SK-N-SH treated with all-trans-retinoic acid at 6 μM for 48 hours (cell line): ENCODE measurements at regions not wholly inside any gene's neighbourhood (a gene's known extent, or its start where the extent isn't known, plus 50 kb on each side); places are given as distances from the start of the nearest gene placed in this dataset.

Experiments used
- ATAC-seq: fragments of 200-7000 bp; cut with Tn5 transposase; 3 replicates; pipeline ENCODE4 v1.9.1; 2020; ENCODE audit warnings: mild to moderate bottlenecking, moderate library complexity
- ARNTL ChIP-seq: fragments of 450-650 bp; formaldehyde crosslinking; IDR thresholded peaks from 2 replicates; pipeline ENCODE4 v1.5.0; 2020; ENCODE audit warnings: low read depth, mild to moderate bottlenecking, moderate library complexity, borderline replicate concordance
- BACH2 ChIP-seq: fragments of 250-450 bp; sonication (Bioruptor Pico); IDR thresholded peaks from 2 replicates; pipeline ENCODE4 v1.9.0; 2021; ENCODE audit warnings: mild to moderate bottlenecking, borderline replicate concordance
- CSDC2 ChIP-seq: fragments of 250-450 bp; sonication (Bioruptor Pico); IDR thresholded peaks from 2 replicates; pipeline ENCODE4 v1.5.0; 2020; ENCODE audit warnings: mild to moderate bottlenecking, moderate library complexity
- ESRRG ChIP-seq: fragments of 250-450 bp; sonication (Bioruptor Pico); IDR thresholded peaks from 2 replicates; pipeline ENCODE4 v1.6.1; 2021; ENCODE audit warnings: mild to moderate bottlenecking
- GLIS3 ChIP-seq: fragments of 250-450 bp; sonication (Bioruptor Pico); IDR thresholded peaks from 2 replicates; pipeline ENCODE4 v1.5.0; 2020; ENCODE audit warnings: mild to moderate bottlenecking, moderate library complexity
- ISL1 ChIP-seq: fragments of 250-450 bp; sonication (Bioruptor Pico); IDR thresholded peaks from 2 replicates; pipeline ENCODE4 v2.1.2; 2022; ENCODE audit warnings: mild to moderate bottlenecking, moderate library complexity
- OSR1 ChIP-seq: fragments of 250-450 bp; sonication (Bioruptor Pico); IDR thresholded peaks from 2 replicates; pipeline ENCODE4 v1.8.0; 2022; ENCODE audit warnings: moderate library complexity, mild to moderate bottlenecking, inconsistent platforms
- PPARA ChIP-seq: fragments of 250-450 bp; sonication (Bioruptor Pico); IDR thresholded peaks from 2 replicates; pipeline ENCODE4 v1.5.0; 2020; ENCODE audit warnings: mild to moderate bottlenecking, borderline replicate concordance
- RARB ChIP-seq: fragments of 250-450 bp; sonication (Bioruptor Pico); IDR thresholded peaks from 2 replicates; pipeline ENCODE4 v1.8.0; 2021; ENCODE audit warnings: mild to moderate bottlenecking, moderate library complexity
- SNAI2 ChIP-seq: fragments of 250-450 bp; sonication (Bioruptor Pico); IDR thresholded peaks from 2 replicates; pipeline ENCODE4 v1.5.0; 2020; ENCODE audit warnings: mild to moderate bottlenecking, moderate library complexity
- TOX ChIP-seq: fragments of 250-450 bp; sonication (Bioruptor Pico); IDR thresholded peaks from 2 replicates; pipeline ENCODE4 v1.8.0; 2021; ENCODE audit warnings: mild to moderate bottlenecking, moderate library complexity, borderline replicate concordance
- ZC3H10 ChIP-seq: fragments of 250-450 bp; sonication (Bioruptor Pico); IDR thresholded peaks from 2 replicates; pipeline ENCODE4 v1.5.1; 2021; ENCODE audit warnings: mild to moderate bottlenecking, moderate library complexity
- ZFP3 ChIP-seq: fragments of 250-450 bp; sonication (Bioruptor Pico); IDR thresholded peaks from 2 replicates; pipeline ENCODE4 v1.5.0; 2020; ENCODE audit warnings: mild to moderate bottlenecking, moderate library complexity
- ZFP30 ChIP-seq: fragments of 450-650 bp; formaldehyde crosslinking; IDR thresholded peaks from 2 replicates; pipeline ENCODE4 v1.5.0; 2022; ENCODE audit warnings: mild to moderate bottlenecking, moderate library complexity
- ZNF565 ChIP-seq: fragments of 450-650 bp; formaldehyde crosslinking; conservative IDR thresholded peaks from 2 replicates; pipeline ENCODE4 v1.5.0; 2020; ENCODE audit warnings: low read depth, mild to moderate bottlenecking, moderate library complexity
- ZNF70 ChIP-seq: fragments of 450-650 bp; formaldehyde crosslinking; IDR thresholded peaks from 2 replicates; pipeline ENCODE4 v1.5.0; 2020; ENCODE audit warnings: mild to moderate bottlenecking, moderate library complexity
- ZNF8 ChIP-seq: fragments of 450-650 bp; formaldehyde crosslinking; IDR thresholded peaks from 2 replicates; pipeline ENCODE4 v1.5.0; 2020; ENCODE audit warnings: mild to moderate bottlenecking, moderate library complexity
- TF ChIP-seq, protein P1 (sequence below): fragments of 250-450 bp; sonication (Bioruptor Pico); IDR thresholded peaks from 2 replicates; pipeline ENCODE4 v1.8.0; 2020; ENCODE audit warnings: mild to moderate bottlenecking, moderate library complexity, borderline replicate concordance
- TF ChIP-seq, protein P2 (sequence below): fragments of 250-450 bp; sonication (Bioruptor Pico); IDR thresholded peaks from 2 replicates; pipeline ENCODE4 v1.5.1; 2021; ENCODE audit warnings: mild to moderate bottlenecking, moderate library complexity
- TF ChIP-seq, protein P3 (sequence below): fragments of 250-450 bp; sonication (Bioruptor Pico); IDR thresholded peaks from 2 replicates; pipeline ENCODE4 v1.8.0; 2021; ENCODE audit warnings: low read depth, mild to moderate bottlenecking, moderate library complexity, borderline replicate concordance
- TF ChIP-seq, protein P4 (sequence below): fragments of 250-450 bp; sonication (Bioruptor Pico); IDR thresholded peaks from 2 replicates; pipeline ENCODE4 v1.5.0; 2020; ENCODE audit warnings: mild to moderate bottlenecking, moderate library complexity

DNA sequence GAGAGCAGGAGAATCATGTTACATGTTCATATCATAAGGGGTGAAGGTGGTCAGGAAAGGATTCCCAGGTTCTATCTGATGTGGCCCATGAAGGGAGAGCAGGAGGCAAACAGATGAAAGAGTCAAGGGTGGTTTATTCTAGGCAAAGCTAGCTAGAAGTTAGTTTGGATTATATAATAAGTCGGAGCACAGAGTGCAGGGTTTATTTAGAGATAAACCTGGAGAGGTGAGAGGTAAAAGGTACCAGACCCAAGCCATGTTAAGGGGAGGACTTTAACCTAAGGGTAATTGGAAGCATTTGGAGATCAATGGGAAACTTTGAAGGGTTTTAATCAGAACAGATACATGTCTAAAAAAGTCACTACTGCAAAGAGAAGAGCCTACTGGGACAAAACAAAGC lies 69.2 kb upstream of the LRATD1 start (continued):
- no peak for TF ChIP-seq TOX (CRISPR knock-in tag)
- no peak for TF ChIP-seq PPARA
- TF ChIP-seq ARNTL (CRISPR knock-in tag), result no peak
- TF ChIP-seq, protein P1, sequence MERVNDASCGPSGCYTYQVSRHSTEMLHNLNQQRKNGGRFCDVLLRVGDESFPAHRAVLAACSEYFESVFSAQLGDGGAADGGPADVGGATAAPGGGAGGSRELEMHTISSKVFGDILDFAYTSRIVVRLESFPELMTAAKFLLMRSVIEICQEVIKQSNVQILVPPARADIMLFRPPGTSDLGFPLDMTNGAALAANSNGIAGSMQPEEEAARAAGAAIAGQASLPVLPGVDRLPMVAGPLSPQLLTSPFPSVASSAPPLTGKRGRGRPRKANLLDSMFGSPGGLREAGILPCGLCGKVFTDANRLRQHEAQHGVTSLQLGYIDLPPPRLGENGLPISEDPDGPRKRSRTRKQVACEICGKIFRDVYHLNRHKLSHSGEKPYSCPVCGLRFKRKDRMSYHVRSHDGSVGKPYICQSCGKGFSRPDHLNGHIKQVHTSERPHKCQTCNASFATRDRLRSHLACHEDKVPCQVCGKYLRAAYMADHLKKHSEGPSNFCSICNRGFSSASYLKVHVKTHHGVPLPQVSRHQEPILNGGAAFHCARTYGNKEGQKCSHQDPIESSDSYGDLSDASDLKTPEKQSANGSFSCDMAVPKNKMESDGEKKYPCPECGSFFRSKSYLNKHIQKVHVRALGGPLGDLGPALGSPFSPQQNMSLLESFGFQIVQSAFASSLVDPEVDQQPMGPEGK, result no peak
- TF ChIP-seq, all 23 proteins: peak for 0

DNA sequence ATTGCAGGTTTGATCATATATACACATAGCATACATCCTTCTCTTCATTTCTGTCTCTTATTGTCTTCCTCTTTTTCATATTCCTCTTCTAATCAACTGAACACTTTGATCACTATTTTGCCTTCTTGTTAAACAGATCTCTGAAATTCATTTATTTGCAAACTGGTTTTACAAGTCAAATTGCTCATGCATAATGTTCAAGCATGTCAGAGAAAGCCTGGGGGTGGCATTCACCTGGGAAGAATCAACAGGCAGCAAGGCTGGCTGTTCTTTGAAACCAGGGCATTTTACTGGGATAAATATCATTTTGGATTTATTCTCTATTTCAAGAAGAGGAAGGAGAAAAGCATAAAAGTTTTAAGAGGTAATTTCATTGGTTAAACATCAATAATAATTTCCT lies 66.9 kb upstream of the LRATD1 start:
- TF ChIP-seq, protein P2, sequence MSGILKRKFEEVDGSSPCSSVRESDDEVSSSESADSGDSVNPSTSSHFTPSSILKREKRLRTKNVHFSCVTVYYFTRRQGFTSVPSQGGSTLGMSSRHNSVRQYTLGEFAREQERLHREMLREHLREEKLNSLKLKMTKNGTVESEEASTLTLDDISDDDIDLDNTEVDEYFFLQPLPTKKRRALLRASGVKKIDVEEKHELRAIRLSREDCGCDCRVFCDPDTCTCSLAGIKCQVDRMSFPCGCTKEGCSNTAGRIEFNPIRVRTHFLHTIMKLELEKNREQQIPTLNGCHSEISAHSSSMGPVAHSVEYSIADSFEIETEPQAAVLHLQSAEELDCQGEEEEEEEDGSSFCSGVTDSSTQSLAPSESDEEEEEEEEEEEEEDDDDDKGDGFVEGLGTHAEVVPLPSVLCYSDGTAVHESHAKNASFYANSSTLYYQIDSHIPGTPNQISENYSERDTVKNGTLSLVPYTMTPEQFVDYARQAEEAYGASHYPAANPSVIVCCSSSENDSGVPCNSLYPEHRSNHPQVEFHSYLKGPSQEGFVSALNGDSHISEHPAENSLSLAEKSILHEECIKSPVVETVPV (CRISPR knock-in tag), result no peak
- TF ChIP-seq ZNF70 (no peak), PPARA (no peak), ISL1 (CRISPR knock-in tag) (no peak), ESRRG (CRISPR knock-in tag) (no peak), ARNTL (CRISPR knock-in tag) (no peak), GLIS3 (CRISPR knock-in tag) (no peak), ZC3H10 (CRISPR knock-in tag) (no peak), CSDC2 (no peak), ZFP3 (CRISPR knock-in tag) (no peak)
- TF ChIP-seq, protein P1, result no peak
- TF ChIP-seq, protein P3, sequence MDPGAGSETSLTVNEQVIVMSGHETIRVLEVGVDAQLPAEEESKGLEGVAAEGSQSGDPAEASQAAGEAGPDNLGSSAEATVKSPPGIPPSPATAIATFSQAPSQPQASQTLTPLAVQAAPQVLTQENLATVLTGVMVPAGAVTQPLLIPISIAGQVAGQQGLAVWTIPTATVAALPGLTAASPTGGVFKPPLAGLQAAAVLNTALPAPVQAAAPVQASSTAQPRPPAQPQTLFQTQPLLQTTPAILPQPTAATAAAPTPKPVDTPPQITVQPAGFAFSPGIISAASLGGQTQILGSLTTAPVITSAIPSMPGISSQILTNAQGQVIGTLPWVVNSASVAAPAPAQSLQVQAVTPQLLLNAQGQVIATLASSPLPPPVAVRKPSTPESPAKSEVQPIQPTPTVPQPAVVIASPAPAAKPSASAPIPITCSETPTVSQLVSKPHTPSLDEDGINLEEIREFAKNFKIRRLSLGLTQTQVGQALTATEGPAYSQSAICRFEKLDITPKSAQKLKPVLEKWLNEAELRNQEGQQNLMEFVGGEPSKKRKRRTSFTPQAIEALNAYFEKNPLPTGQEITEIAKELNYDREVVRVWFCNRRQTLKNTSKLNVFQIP (CRISPR knock-in tag), result no peak
- TF ChIP-seq, protein P4, sequence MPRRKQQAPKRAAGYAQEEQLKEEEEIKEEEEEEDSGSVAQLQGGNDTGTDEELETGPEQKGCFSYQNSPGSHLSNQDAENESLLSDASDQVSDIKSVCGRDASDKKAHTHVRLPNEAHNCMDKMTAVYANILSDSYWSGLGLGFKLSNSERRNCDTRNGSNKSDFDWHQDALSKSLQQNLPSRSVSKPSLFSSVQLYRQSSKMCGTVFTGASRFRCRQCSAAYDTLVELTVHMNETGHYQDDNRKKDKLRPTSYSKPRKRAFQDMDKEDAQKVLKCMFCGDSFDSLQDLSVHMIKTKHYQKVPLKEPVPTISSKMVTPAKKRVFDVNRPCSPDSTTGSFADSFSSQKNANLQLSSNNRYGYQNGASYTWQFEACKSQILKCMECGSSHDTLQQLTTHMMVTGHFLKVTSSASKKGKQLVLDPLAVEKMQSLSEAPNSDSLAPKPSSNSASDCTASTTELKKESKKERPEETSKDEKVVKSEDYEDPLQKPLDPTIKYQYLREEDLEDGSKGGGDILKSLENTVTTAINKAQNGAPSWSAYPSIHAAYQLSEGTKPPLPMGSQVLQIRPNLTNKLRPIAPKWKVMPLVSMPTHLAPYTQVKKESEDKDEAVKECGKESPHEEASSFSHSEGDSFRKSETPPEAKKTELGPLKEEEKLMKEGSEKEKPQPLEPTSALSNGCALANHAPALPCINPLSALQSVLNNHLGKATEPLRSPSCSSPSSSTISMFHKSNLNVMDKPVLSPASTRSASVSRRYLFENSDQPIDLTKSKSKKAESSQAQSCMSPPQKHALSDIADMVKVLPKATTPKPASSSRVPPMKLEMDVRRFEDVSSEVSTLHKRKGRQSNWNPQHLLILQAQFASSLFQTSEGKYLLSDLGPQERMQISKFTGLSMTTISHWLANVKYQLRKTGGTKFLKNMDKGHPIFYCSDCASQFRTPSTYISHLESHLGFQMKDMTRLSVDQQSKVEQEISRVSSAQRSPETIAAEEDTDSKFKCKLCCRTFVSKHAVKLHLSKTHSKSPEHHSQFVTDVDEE (CRISPR knock-in tag), result no peak
- no peak for ATAC-seq

DNA sequence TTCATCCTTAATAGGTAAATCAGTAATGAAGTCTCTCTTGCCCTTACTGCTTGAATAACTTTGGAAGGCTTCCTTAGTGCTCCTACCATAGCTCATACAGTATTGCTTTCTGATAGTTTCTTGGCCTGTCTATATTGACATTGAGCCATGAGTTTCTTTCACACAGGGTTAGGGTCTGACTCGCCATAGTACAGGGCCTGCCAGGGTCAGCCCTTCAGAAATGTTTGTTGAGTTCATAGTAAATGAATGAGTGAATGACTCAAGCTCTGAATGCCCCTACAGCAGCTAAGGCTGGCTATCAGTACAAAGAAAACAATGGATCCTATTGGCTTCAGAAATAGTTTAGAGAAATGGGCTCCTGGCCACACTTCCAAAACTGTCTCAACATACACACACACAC lies 65.0 kb upstream of the LRATD1 start:
- ATAC-seq, result no peak
- TF ChIP-seq, protein P3 (CRISPR knock-in tag), result no peak
- TF ChIP-seq ZFP3 (CRISPR knock-in tag) (no peak), ZNF8 (no peak), OSR1 (CRISPR knock-in tag) (no peak), SNAI2 (CRISPR knock-in tag) (no peak), CSDC2 (no peak), PPARA (no peak), ESRRG (CRISPR knock-in tag) (no peak), ISL1 (CRISPR knock-in tag) (no peak), ZNF565 (CRISPR knock-in tag) (no peak), RARB (CRISPR knock-in tag) (no peak), BACH2 (CRISPR knock-in tag) (no peak), GLIS3 (CRISPR knock-in tag) (no peak), ZFP30 (CRISPR knock-in tag) (no peak), TOX (CRISPR knock-in tag) (no peak)
- TF ChIP-seq, protein P4 (CRISPR knock-in tag), result no peak
- TF ChIP-seq, protein P1, result no peak
